HUDEP-2 (cell line): ENCODE measurements at regions not wholly inside any gene's neighbourhood (a gene's known extent, or its start where the extent isn't known, plus 50 kb on each side); places are given as distances from the start of the nearest gene placed in this dataset.

ENCODE experiments used
- DNase-seq, 76 experiments: peaks; one replicate each; lab custom pipeline; 2025; ENCODE audit not compliant: unreplicated experiment in 76 of 76; lab: John Stamatoyannopoulos, UW

- DNase-seq = no peak
Measured at GRCh38 chr6:12575961-12576360, 140.6 kb upstream of the PHACTR1 start.

GRCh38 chr6:12576389-12576788, 140.2 kb upstream of the PHACTR1 start:
- DNase-seq = no peak

DNA sequence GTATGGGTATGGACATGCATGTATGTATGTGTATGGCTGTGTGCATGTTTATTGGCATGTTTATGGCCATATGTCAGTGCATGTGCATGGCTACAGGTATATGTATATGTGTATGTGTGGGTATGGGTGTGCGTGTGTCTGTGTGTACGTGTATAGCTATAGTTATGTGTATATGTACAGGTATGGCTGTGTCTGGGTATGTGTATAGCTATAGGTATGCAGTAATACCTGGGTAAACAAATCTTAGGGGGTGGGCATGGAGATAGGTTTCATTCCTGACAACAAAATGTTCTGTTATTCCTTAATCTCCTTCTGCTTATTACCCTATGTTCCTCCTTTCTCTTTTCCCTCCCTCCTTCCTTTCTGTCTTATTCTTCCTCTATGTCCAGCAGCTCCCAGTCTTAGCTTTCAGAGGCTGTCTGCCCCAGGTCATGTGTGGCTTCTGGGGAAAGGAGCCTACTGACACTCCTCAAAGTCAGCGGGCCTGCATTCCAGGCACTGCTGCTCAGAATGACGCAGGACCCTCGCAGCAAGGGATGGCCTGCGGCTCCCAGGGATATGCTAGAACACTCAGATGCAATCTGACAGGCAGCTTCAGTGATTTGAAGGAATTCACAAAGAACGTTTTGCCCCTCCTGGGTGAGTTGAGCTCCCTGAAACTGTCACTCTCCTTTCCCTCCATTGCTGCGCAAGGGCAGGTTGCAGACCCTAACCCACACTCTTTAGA, 139.3 kb upstream of the PHACTR1 start:
- no peak for DNase-seq

DNA sequence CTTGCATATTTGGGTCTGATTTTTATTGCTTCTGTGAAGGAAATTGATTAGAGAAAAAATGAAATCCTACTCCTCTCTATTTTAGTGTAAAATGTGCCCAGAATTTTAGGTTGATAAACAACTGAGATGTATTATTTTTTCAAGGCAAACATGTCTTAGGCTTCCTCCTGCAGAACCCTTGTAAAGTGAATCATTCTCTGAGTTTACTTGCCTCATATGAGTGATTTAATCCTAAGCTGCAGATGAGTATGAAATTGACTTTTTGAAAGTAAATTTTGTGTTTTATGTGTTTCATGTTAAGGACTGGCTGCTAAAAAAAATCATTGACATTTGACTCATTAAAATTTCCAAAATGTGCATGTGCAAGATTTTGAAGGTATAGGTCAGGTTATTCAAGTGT, 138.5 kb upstream of the PHACTR1 start:
- DNase-seq = no peak

- DNase-seq = no peak
Measured at GRCh38 chr6:12578751-12579150, 137.8 kb upstream of the PHACTR1 start.

- no peak for DNase-seq
Measured at GRCh38 chr6:12580290-12580689, 136.3 kb upstream of the PHACTR1 start.

GRCh38 chr6:12582421-12583110, 134.0 kb upstream of the PHACTR1 start:
- DNase-seq = peak in 1 of 76 experiments; percentile 24

GRCh38 chr6:12584631-12585405, 131.7 kb upstream of the PHACTR1 start:
- no peak for DNase-seq

- no peak for DNase-seq
Measured at GRCh38 chr6:12585497-12585958, 131.0 kb upstream of the PHACTR1 start.

GRCh38 chr6:12586721-12587480, 129.7 kb upstream of the PHACTR1 start:
- DNase-seq = no peak

DNA sequence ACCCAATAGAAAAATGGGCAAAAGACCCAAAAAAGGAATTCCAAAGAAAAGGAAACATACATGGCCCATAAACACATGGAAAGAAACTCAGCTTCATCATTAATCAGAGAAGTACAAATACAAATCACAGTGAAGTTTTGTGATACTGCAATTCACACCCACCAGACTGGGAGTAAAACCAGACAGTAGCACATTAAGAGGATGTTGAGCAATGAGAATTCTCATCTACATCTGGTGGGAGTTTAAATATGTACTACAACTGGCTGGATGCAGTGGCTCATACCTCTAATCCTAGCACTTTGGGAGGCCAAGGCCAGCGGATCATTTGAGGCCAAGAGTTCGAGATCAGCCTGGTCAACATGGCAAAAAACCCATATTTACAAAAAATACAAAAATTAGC, 125.7 kb upstream of the PHACTR1 start:
- DNase-seq = no peak

DNA sequence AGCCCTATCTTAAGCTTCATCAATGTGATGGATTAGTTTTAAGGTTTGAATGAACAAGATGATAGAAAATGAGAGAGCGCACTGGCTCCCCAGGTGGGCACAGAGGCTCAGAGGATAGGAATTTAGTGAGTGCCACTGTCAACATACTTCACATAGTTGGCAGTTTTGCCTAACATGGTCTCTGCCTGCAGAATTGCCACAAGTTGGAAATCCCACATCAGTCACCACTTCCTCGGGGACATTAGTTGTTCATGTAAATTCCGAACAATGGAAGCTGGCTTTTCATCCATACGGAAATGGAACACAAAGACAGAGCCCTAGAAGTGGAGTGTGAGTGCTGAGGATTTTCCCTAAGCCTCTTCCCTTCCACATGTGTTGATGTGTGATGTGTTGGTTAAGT, 123.9 kb upstream of the PHACTR1 start:
- DNase-seq = no peak

- DNase-seq = no peak
Measured at GRCh38 chr6:12593771-12594529, 122.6 kb upstream of the PHACTR1 start.

- DNase-seq = no peak
Measured at GRCh38 chr6:12594530-12594893, 122.1 kb upstream of the PHACTR1 start.

GRCh38 chr6:12595161-12595811, 121.3 kb upstream of the PHACTR1 start:
- DNase-seq = no peak

- DNase-seq = no peak
Measured at GRCh38 chr6:12596731-12597130, 119.8 kb upstream of the PHACTR1 start.

GRCh38 chr6:12598919-12599318, 117.6 kb upstream of the PHACTR1 start:
- DNase-seq = no peak

DNA sequence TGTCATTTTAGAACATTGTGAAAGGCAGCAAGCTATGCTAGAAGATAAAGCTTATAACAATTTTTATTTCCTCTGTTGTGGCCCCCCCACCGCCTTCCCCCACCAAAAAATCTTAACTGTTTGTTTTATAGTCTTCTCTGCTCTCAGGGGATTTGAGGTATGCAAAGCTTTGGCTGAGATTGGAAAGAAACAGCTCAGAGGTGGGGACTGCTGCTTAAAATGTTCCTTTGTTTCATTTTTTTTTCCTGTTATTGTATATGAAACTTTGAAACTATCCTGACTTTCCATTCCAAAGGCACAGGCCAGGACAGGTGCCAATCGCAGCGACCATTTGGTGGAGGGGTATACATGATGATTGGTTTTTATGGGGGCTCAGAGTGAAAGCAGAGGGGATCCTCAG, 114.7 kb upstream of the PHACTR1 start:
- no peak for DNase-seq

GRCh38 chr6:12602342-12602741, 114.2 kb upstream of the PHACTR1 start:
- DNase-seq = no peak
